Natural killer cell (primary cell): ENCODE measurements at regions not wholly inside any gene's neighbourhood (a gene's known extent, or its start where the extent isn't known, plus 50 kb on each side); places are given as distances from the start of the nearest gene placed in this dataset.

Experiments
- ATAC-seq, 3 donors: fragments of 150-1000 bp in 2 of 3; fragments of 200-7000 bp in 1 of 3; cut with Tn5 transposase; 1 replicate in 1 of 3; 2 replicates in 2 of 3; pipeline ENCODE4 v1.10.0; 2021; ENCODE audit warnings: mild to moderate bottlenecking in 2 of 3, moderate library complexity in 2 of 3
- DNase-seq, 2 donors: peaks; one replicate each; pipeline versions ENCODE4 v3.0.0 to v3.0.0-alpha.2; 2013 to 2021; ENCODE audit warnings: mixed read lengths in 1 of 2
- H3K27ac ChIP-seq: one replicate; pipeline ENCODE4 v1.5.1; 2013; ENCODE audit warnings: mild to moderate bottlenecking, low read length
- H3K27me3 ChIP-seq: one replicate; pipeline ENCODE4 v1.6.1; 2013; ENCODE audit warnings: low read length; ENCODE audit not compliant: control insufficient read depth, insufficient read depth
- H3K36me3 ChIP-seq: one replicate; pipeline ENCODE4 v1.6.1; 2013; ENCODE audit warnings: low read length; ENCODE audit not compliant: control insufficient read depth, insufficient read depth
- H3K4me1 ChIP-seq: one replicate; pipeline ENCODE4 v1.6.1; 2013; ENCODE audit warnings: low read length; ENCODE audit not compliant: control insufficient read depth, insufficient read depth
- H3K4me3 ChIP-seq: one replicate; pipeline ENCODE4 v1.5.1; 2013; ENCODE audit warnings: low read length
- H3K9me3 ChIP-seq: one replicate; pipeline ENCODE4 v1.6.1; 2013; ENCODE audit warnings: low read length; ENCODE audit not compliant: control insufficient read depth, insufficient read depth
- H3K27ac Mint-ChIP-seq, 2 donors: one replicate each; pipeline ENCODE4 v1.8.0; 2022; ENCODE audit warnings: mild to moderate bottlenecking in 2 of 2, mixed read lengths in 2 of 2, moderate library complexity in 1 of 2
- H3K27me3 Mint-ChIP-seq, 2 donors: one replicate each; pipeline ENCODE4 v1.8.0; 2022; ENCODE audit warnings: low read depth in 2 of 2, mixed read lengths in 2 of 2
- H3K36me3 Mint-ChIP-seq: one replicate; pipeline ENCODE4 v1.8.0; 2022; ENCODE audit warnings: mixed read lengths
- H3K4me1 Mint-ChIP-seq, 2 donors: one replicate each; pipeline ENCODE4 v1.8.0; 2022; ENCODE audit warnings: mixed read lengths in 2 of 2
- H3K4me3 Mint-ChIP-seq: one replicate; pipeline ENCODE4 v1.8.0; 2022; ENCODE audit warnings: mild to moderate bottlenecking, moderate library complexity, mixed read lengths
- H3K9me3 Mint-ChIP-seq, 2 donors: one replicate each; pipeline ENCODE4 v1.8.0; 2022; ENCODE audit warnings: mixed read lengths in 2 of 2
- CTCF ChIP-seq: fragments of 200-600 bp; IDR thresholded peaks from one replicate; pipeline ENCODE4 v1.8.0; 2022; ENCODE audit warnings: antibody characterized with exemption
- WGBS: methylation state at CpG from one replicate; pipeline ENCODE4 v1.1.7; 2013; ENCODE audit warnings: missing lambda C conversion rate; ENCODE audit not compliant: insufficient coverage; 5-methylcytosine and 5-hydroxymethylcytosine counted together
- intact Hi-C: fragments of 100-400 bp; cut with micrococcal nuclease; formaldehyde crosslinking; loops from one replicate; pipeline ENCODE4 v1.14.2; 2022

DNA sequence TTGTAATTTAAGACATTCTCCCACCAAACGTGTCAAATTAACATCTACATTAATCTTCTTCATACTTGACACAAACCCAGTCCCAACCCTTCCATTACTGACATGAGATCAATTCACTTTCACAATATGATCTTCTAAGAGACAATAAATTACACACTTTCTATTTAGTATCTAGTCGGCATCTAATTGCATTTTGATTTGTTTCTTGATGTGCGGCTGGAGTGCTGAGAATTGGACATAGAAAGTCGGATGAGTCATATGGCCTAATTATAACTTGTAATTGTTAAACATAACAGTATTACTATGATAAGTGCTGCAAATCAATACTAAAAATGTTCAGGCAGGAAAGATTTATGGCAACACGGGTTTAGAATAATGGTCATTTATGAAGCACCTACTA lies 78.4 kb upstream of the RORA start:
- DNase-seq: no peak
- H3K4me3 Mint-ChIP-seq: no peak overlapping the region
- WGBS: 93% methylated on average over 4 of the region's 5 CpGs
- no peaks in the 10 kb centered on the region for H3K4me1 ChIP-seq
- no peak overlapping the region for H3K4me3 ChIP-seq
- no peaks in the 10 kb centered on the region for H3K9me3 ChIP-seq
- peaks cover 14 to 26% of the 10 kb centered on the region in 2 donors for H3K27me3 Mint-ChIP-seq
- no peak for TF ChIP-seq CTCF
- no peaks in the 10 kb centered on the region for H3K9me3 Mint-ChIP-seq
- H3K27ac Mint-ChIP-seq: no peak overlapping the region
- no peaks in the 10 kb centered on the region for H3K36me3 Mint-ChIP-seq
- ATAC-seq: no peak
- H3K27me3 ChIP-seq: no peaks in the 10 kb centered on the region
- intact Hi-C loops: no loop called here
- H3K27ac ChIP-seq: no peak overlapping the region
- H3K4me1 Mint-ChIP-seq: no peaks in the 10 kb centered on the region
- no peaks in the 10 kb centered on the region for H3K36me3 ChIP-seq

DNA sequence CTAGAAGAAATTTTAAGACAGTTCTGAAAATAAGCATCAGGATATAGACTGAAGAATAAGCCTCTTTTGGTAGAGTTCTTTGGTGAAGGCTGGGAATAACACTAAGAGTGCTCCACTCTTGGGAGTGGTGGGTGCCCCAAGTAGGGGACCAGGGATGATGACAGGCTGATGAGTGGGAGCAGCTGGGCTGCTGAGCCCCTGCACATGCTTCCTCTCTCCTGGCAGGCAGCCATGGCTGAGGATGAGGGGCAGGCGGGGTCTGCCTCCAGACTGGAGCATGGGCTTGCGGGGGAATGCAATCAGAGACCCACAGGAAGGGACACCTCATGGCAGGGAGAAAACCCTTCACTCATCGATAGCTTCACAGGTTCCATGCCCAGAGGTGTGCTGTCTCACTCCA lies 72.6 kb upstream of the RORA start:
- no peaks in the 10 kb centered on the region for H3K27me3 ChIP-seq
- WGBS: 96% methylated on average over 3 of the region's 3 CpGs
- H3K27ac Mint-ChIP-seq: no peak overlapping the region
- intact Hi-C loops: no loop called here
- no peaks in the 10 kb centered on the region for H3K36me3 ChIP-seq
- H3K27me3 Mint-ChIP-seq: peaks cover 14 to 22% of the 10 kb centered on the region in 2 donors
- ATAC-seq (no peak), DNase-seq (no peak)
- no peaks in the 10 kb centered on the region for H3K9me3 Mint-ChIP-seq
- H3K4me1 ChIP-seq: no peaks in the 10 kb centered on the region
- H3K9me3 ChIP-seq: no peaks in the 10 kb centered on the region
- no peaks in the 10 kb centered on the region for H3K4me1 Mint-ChIP-seq
- no peak for TF ChIP-seq CTCF
- H3K4me3 Mint-ChIP-seq: no peak overlapping the region
- H3K36me3 Mint-ChIP-seq: no peaks in the 10 kb centered on the region
- no peak overlapping the region for H3K4me3 ChIP-seq
- no peak overlapping the region for H3K27ac ChIP-seq

GRCh38 chr15:61299075-61299763 lies 70.1 kb upstream of the RORA start:
- Mint-ChIP-seq H3K4me1 (no peaks in the 10 kb centered on the region), H3K27ac (no peak overlapping the region), H3K9me3 (no peaks in the 10 kb centered on the region), H3K27me3 (peaks cover 14 to 19% of the 10 kb centered on the region in 2 donors), H3K36me3 (no peaks in the 10 kb centered on the region), H3K4me3 (no peak overlapping the region)
- 90% methylated on average over 4 of the region's 4 CpGs for WGBS
- no peak overlapping the region for H3K4me3 ChIP-seq
- intact Hi-C loops: no loop called here
- TF ChIP-seq CTCF: no peak
- no peaks in the 10 kb centered on the region for H3K27me3 ChIP-seq
- H3K36me3 ChIP-seq: no peaks in the 10 kb centered on the region
- no peaks in the 10 kb centered on the region for H3K9me3 ChIP-seq
- no peaks in the 10 kb centered on the region for H3K4me1 ChIP-seq
- no peak for ATAC-seq
- no peak for DNase-seq
- no peak overlapping the region for H3K27ac ChIP-seq

DNA sequence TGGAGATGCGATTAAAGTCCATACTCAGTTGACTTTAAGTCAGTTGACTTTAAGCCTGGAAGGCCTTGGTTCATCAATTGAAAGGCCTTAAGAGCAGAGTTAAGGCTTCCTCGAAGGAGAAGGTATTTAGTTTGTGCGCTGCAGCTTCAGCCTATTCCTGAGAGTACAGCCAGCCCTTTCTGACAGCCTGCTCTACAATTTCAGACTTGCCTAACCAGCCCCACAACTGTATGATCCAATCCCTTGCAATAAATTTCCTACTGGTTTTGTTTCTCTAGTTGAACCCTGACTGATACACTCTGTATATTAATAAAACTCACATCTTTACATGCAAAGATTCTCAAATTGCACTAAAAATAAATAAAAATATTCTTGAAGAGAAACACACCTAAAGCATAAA lies 66.1 kb upstream of the RORA start:
- Mint-ChIP-seq H3K27ac (no peak overlapping the region), H3K4me3 (no peak overlapping the region), H3K36me3 (no peaks in the 10 kb centered on the region), H3K27me3 (peaks cover 24% of the 10 kb centered on the region in 2 donors), H3K9me3 (no peaks in the 10 kb centered on the region), H3K4me1 (no peaks in the 10 kb centered on the region)
- WGBS: 100% methylated on average over 3 of the region's 3 CpGs
- TF ChIP-seq CTCF: no peak
- DNase-seq: no peak
- H3K27me3 ChIP-seq: no peaks in the 10 kb centered on the region
- no peaks in the 10 kb centered on the region for H3K4me1 ChIP-seq
- ATAC-seq: no peak
- intact Hi-C loops: no loop called here
- no peak overlapping the region for H3K4me3 ChIP-seq
- no peaks in the 10 kb centered on the region for H3K36me3 ChIP-seq
- H3K9me3 ChIP-seq: no peaks in the 10 kb centered on the region
- H3K27ac ChIP-seq: no peak overlapping the region
